ENCODE measurements at regions not wholly inside any gene's neighbourhood (a gene's known extent, or its start where the extent isn't known, plus 50 kb on each side); places are given as distances from the start of the nearest gene placed in this dataset.

- no peaks in the 10 kb centered on the region for H3K36me3 Mint-ChIP-seq (ENCODE audit: low read depth)
- H3K4me1 Mint-ChIP-seq: no peaks in the 10 kb centered on the region
- H3K9me3 Mint-ChIP-seq: no peaks in the 10 kb centered on the region
- TF ChIP-seq, protein P1, sequence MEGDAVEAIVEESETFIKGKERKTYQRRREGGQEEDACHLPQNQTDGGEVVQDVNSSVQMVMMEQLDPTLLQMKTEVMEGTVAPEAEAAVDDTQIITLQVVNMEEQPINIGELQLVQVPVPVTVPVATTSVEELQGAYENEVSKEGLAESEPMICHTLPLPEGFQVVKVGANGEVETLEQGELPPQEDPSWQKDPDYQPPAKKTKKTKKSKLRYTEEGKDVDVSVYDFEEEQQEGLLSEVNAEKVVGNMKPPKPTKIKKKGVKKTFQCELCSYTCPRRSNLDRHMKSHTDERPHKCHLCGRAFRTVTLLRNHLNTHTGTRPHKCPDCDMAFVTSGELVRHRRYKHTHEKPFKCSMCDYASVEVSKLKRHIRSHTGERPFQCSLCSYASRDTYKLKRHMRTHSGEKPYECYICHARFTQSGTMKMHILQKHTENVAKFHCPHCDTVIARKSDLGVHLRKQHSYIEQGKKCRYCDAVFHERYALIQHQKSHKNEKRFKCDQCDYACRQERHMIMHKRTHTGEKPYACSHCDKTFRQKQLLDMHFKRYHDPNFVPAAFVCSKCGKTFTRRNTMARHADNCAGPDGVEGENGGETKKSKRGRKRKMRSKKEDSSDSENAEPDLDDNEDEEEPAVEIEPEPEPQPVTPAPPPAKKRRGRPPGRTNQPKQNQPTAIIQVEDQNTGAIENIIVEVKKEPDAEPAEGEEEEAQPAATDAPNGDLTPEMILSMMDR (IDR thresholded peaks at IDR 0.05; ENCODE audit: unreplicated experiment in 3 of 3): no peak
- no peak overlapping the region for H3K27ac Mint-ChIP-seq
- no peaks in the 10 kb centered on the region for H3K27me3 Mint-ChIP-seq (ENCODE audit: low read depth)
- H3K4me3 Mint-ChIP-seq: no peak overlapping the region
Measured at GRCh38 chr1:90512441-90512840, 204.7 kb downstream of the BARHL2 start.

DNA sequence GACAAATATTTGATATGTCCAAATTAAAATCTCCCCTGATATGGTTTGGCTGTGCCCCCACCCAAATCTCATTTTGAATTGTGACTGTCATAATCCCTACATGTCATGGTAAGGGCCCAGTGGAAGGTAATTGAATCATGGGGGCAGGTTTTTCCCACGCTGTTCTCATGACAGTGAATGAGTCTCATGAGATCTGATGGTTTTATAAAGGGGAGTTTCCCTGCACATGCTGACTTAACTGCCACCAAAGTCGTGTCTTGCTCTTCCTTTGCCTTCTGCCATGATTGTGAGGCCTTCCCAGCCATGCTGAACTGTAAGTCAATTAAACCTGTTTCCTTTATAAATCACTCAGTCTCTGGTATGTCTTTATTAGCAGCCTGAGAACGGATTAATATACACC is 207.0 kb downstream of the BARHL2 start:
- TF ChIP-seq, protein P1 (IDR thresholded peaks at IDR 0.05; ENCODE audit: unreplicated experiment in 3 of 3): no peak
- Mint-ChIP-seq H3K9me3 (no peaks in the 10 kb centered on the region), H3K4me3 (no peak overlapping the region), H3K27ac (no peak overlapping the region), H3K36me3 (ENCODE audit: low read depth) (no peaks in the 10 kb centered on the region), H3K4me1 (no peaks in the 10 kb centered on the region), H3K27me3 (ENCODE audit: low read depth) (no peaks in the 10 kb centered on the region)

- Mint-ChIP-seq H3K36me3 (ENCODE audit: low read depth) (no peaks in the 10 kb centered on the region), H3K9me3 (no peaks in the 10 kb centered on the region), H3K4me3 (no peak overlapping the region), H3K27me3 (ENCODE audit: low read depth) (no peaks in the 10 kb centered on the region), H3K4me1 (no peaks in the 10 kb centered on the region), H3K27ac (no peak overlapping the region)
- TF ChIP-seq, protein P1 (IDR thresholded peaks at IDR 0.05; ENCODE audit: unreplicated experiment in 3 of 3): no peak
Measured at GRCh38 chr1:90509225-90510048, 207.7 kb downstream of the BARHL2 start.

DNA sequence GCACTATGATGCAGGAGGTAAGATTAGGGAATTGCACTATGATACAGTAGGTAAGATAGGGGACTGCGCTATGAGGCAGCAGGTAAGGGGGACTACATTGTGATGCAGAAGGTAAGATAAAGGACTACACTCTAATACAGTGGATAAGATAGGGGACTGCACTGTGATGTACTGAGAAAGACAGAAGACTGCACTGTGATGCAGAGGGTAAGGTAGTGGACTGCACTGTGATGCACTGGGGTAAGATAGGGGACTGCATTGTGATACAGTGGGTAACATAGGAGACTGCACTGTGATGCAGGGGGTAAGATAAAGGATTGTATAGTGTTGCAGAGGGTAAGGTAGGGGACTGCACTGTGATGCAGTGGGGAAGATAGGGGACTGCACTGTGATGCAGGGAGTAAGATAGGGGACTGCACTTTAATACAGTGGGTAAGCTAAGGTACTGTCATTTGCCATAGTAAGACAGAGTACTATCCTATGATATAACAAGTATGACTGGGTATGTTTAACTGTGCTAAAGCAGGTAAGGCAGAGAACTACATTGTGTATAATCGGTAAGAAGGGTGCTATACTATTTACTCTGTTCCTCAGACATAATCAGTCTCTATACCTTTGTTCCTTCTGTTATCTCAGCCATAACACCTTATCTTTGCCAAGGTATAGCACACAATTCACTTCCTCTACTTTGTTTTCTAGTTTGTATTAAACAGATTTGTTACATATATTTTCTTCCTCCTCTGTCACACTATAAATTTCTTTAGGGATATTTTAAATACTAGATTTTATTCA is 208.5 kb downstream of the BARHL2 start:
- no peaks in the 10 kb centered on the region for H3K36me3 Mint-ChIP-seq (ENCODE audit: low read depth)
- no peaks in the 10 kb centered on the region for H3K9me3 Mint-ChIP-seq
- no peak overlapping the region for H3K4me3 Mint-ChIP-seq
- H3K4me1 Mint-ChIP-seq: no peaks in the 10 kb centered on the region
- no peak overlapping the region for H3K27ac Mint-ChIP-seq
- no peaks in the 10 kb centered on the region for H3K27me3 Mint-ChIP-seq (ENCODE audit: low read depth)
- TF ChIP-seq, protein P1 (IDR thresholded peaks at IDR 0.05; ENCODE audit: unreplicated experiment in 3 of 3): no peak

- H3K36me3 Mint-ChIP-seq (ENCODE audit: low read depth): no peaks in the 10 kb centered on the region
- no peaks in the 10 kb centered on the region for H3K4me1 Mint-ChIP-seq
- H3K4me3 Mint-ChIP-seq: no peak overlapping the region
- no peaks in the 10 kb centered on the region for H3K27me3 Mint-ChIP-seq (ENCODE audit: low read depth)
- TF ChIP-seq, protein P1 (IDR thresholded peaks at IDR 0.05; ENCODE audit: unreplicated experiment in 3 of 3): no peak
- no peaks in the 10 kb centered on the region for H3K9me3 Mint-ChIP-seq
- H3K27ac Mint-ChIP-seq: no peak overlapping the region
Measured at GRCh38 chr1:90507173-90507572, 209.9 kb downstream of the BARHL2 start.
